Common myeloid progenitor, CD34-positive (primary cell): ENCODE measurements at regions not wholly inside any gene's neighbourhood (a gene's known extent, or its start where the extent isn't known, plus 50 kb on each side); places are given as distances from the start of the nearest gene placed in this dataset.
"Not testable (repeated sequence)": the region's sequence is repeated elsewhere in the genome, so short reads cannot be mapped to it uniquely, and the experiment has no call there.

Experiments
- CTCF ChIA-PET: fragments of 350-600 bp; sonication (Branson Sonifier 250); formaldehyde crosslinking; loops from one replicate; lab custom pipeline; 2021; ENCODE audit warnings: antibody characterized with exemption; lab: Charles Lee
- POLR2A ChIA-PET: fragments of 350-600 bp; sonication (Branson Sonifier 250); formaldehyde crosslinking; loops from one replicate; lab custom pipeline; 2021; ENCODE audit warnings: antibody characterized with exemption; lab: Charles Lee
- DNase-seq, 3 donors: peaks; one replicate each; pipeline versions ENCODE4 v3.0.0 to v3.0.0-alpha.2; 2013
- H3K27ac ChIP-seq, 2 experiments: 1 replicate in 1 of 2; 2 replicates in 1 of 2; pipeline ENCODE4 v1.7.0; 2013; ENCODE audit warnings: inconsistent platforms in 2 of 2, low read length in 2 of 2, mild to moderate bottlenecking in 2 of 2, low read depth in 1 of 2, moderate library complexity in 1 of 2; ENCODE audit not compliant: severe bottlenecking in 2 of 2, insufficient read depth in 1 of 2, poor library complexity in 1 of 2
- H3K27me3 ChIP-seq, 5 experiments: replicated peaks in 2 of 5; 1 replicate in 3 of 5; 2 replicates in 2 of 5; pipeline versions ENCODE4 v1.6.1 to v1.7.0; 2013; ENCODE audit warnings: low read length in 4 of 5, mild to moderate bottlenecking in 2 of 5, moderate library complexity in 2 of 5, inconsistent platforms in 1 of 5; ENCODE audit not compliant: insufficient read depth in 5 of 5, control insufficient read depth in 4 of 5
- H3K36me3 ChIP-seq, 4 experiments: 1 replicate in 2 of 4; 2 replicates in 2 of 4; pipeline versions ENCODE4 v1.6.1 to v1.7.0; 2013; ENCODE audit warnings: low read length in 3 of 4, control low read depth in 1 of 4, mild to moderate bottlenecking in 1 of 4; ENCODE audit not compliant: control insufficient read depth in 4 of 4, insufficient read depth in 4 of 4
- H3K4me1 ChIP-seq, 4 experiments: 1 replicate in 3 of 4; 2 replicates in 1 of 4; pipeline versions ENCODE4 v1.6.1 to v1.7.1; 2013; ENCODE audit warnings: low read length in 3 of 4, mild to moderate bottlenecking in 3 of 4, control low read depth in 1 of 4, inconsistent platforms in 1 of 4, moderate library complexity in 1 of 4; ENCODE audit not compliant: control insufficient read depth in 4 of 4, insufficient read depth in 4 of 4; ENCODE audit errors: control extremely low read depth in 1 of 4
- H3K4me3 ChIP-seq, 7 experiments: 1 replicate in 4 of 7; 2 replicates in 3 of 7; pipeline versions ENCODE4 v1.5.1 to v1.7.0; 2013; ENCODE audit warnings: mild to moderate bottlenecking in 7 of 7, low read length in 6 of 7, moderate library complexity in 6 of 7, inconsistent platforms in 2 of 7, low read depth in 2 of 7, control low read depth in 1 of 7; ENCODE audit not compliant: insufficient read depth in 4 of 7, control insufficient read depth in 1 of 7; ENCODE audit errors: extremely low read depth in 1 of 7
- H3K9me3 ChIP-seq, 5 experiments: 1 replicate in 4 of 5; 2 replicates in 1 of 5; pipeline versions ENCODE4 v1.6.1 to v1.7.1; 2013; ENCODE audit warnings: low read length in 4 of 5, mild to moderate bottlenecking in 2 of 5, inconsistent platforms in 1 of 5, low read depth in 1 of 5, moderate library complexity in 1 of 5; ENCODE audit not compliant: control insufficient read depth in 4 of 5, insufficient read depth in 2 of 5; ENCODE audit errors: control extremely low read depth in 1 of 5
- WGBS: methylation state at CpG from one replicate; pipeline ENCODE4 v1.1.5; 2013; ENCODE audit not compliant: insufficient coverage; 5-methylcytosine and 5-hydroxymethylcytosine counted together

DNA sequence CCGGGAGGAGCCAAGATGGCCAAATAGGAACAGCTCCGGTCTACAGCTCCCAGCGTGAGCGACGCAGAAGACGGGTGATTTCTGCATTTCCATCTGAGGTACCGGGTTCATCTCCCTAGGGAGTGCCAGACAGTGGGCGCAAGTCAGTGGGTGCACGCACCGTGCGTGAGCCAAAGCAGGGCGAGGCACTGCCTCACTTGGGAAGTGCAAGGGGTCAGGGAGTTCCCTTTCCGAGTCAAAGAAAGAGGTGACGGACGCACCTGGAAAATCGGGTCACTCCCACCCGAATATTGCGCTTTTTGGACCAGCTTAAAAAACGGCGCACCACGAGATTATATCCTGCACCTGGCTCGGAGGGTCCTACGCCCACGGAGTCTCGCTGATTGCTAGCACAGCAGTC is 400.8 kb upstream of the KLHL29 start:
- POLR2A ChIA-PET, H3K36me3 ChIP-seq, H3K4me1 ChIP-seq, H3K27ac ChIP-seq, H3K27me3 ChIP-seq, DNase-seq, H3K4me3 ChIP-seq, H3K9me3 ChIP-seq, CTCF ChIA-PET: not testable (repeated sequence)
- no CpG with 5 or more reads among the region's 25 CpGs for WGBS

DNA sequence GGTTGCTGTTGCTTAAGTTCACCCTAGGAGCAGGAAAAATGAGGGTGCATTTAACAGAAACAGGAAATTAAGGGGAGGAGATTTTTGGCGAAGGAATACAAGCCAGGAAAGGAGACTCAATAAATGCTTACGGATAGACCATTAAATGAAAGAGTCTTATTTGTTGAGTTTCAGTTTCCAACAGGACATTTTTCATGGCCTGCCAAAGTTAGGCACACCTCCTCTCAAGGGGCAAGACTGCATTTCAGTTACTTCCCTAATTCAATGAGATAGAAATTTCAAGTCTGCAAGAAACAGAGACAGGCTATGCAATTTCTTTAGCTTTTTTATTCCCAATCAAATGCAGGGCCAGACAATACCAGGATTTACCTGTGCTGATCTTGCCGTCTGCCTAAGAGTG is 394.7 kb upstream of the KLHL29 start:
- ChIA-PET CTCF (no interaction called here), POLR2A (no interaction called here)
- WGBS = 56% methylated on average over 3 of the region's 3 CpGs

GRCh38 chr2:22991844-22992243 is 393.1 kb upstream of the KLHL29 start:
- Histone ChIP-seq H3K36me3 (no peaks in the 10 kb centered on the region), H3K9me3 (no peaks in the 10 kb centered on the region), H3K27ac (no peak overlapping the region), H3K4me1 (no peaks in the 10 kb centered on the region), H3K4me3 (no peak overlapping the region), H3K27me3 (no peaks in the 10 kb centered on the region)
- 100% methylated on average over 1 of the region's 3 CpGs for WGBS
- CTCF ChIA-PET = no interaction called here
- DNase-seq = no peak
- POLR2A ChIA-PET = no interaction called here

More for the DNA sequence above, 394.7 kb upstream of the KLHL29 start:
- peak in 1 of 3 donors; percentile 1 for DNase-seq
- H3K4me3 ChIP-seq = no peak overlapping the region
- no peaks in the 10 kb centered on the region for H3K4me1 ChIP-seq
- H3K27me3 ChIP-seq = no peaks in the 10 kb centered on the region
- H3K9me3 ChIP-seq = no peaks in the 10 kb centered on the region
- no peak overlapping the region for H3K27ac ChIP-seq
- no peaks in the 10 kb centered on the region for H3K36me3 ChIP-seq

- CTCF ChIA-PET = no interaction called here
- no peak overlapping the region for H3K4me3 ChIP-seq
- no peak for DNase-seq
- H3K27me3 ChIP-seq = no peaks in the 10 kb centered on the region
- H3K36me3 ChIP-seq = no peaks in the 10 kb centered on the region
- WGBS = no CpG with 5 or more reads among the region's 2 CpGs
- POLR2A ChIA-PET = no interaction called here
- H3K9me3 ChIP-seq = no peaks in the 10 kb centered on the region
- H3K27ac ChIP-seq = no peak overlapping the region
- no peaks in the 10 kb centered on the region for H3K4me1 ChIP-seq
Observed at GRCh38 chr2:22992441-22992840, 392.5 kb upstream of the KLHL29 start.

DNA sequence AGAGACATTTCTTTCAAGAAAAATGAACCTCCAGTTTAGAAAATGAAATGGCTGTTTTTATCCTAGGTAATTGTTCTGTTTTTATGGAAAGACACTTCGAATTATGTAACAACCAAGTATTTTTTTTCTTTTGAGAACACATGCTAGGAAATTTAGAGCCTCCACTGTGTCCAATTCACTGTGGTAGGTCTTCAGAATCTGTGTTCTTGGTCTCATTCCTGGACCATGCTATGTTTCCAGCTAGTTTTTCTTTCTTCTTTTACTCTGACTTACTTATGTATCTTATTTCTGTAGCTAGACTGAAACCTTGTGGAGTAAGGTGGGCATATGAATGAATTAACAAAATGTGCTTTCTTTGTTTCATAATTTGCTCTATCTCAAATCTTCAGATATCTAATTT is 391.7 kb upstream of the KLHL29 start:
- DNase-seq = no peak
- Histone ChIP-seq H3K27me3 (peaks cover 0 to 3% (median 0%) of the 10 kb centered on the region in 5 experiments), H3K27ac (no peak overlapping the region), H3K36me3 (no peaks in the 10 kb centered on the region), H3K4me3 (no peak overlapping the region), H3K4me1 (no peaks in the 10 kb centered on the region), H3K9me3 (no peaks in the 10 kb centered on the region)
- 100% methylated on average over 1 of the region's 1 CpG for WGBS
- ChIA-PET POLR2A (no interaction called here), CTCF (interaction anchor here (1.0 kb wide), 1 partner anchor 9 kb away, joined by 3 read pairs; no protein-coding TSS in a partner anchor)

DNA sequence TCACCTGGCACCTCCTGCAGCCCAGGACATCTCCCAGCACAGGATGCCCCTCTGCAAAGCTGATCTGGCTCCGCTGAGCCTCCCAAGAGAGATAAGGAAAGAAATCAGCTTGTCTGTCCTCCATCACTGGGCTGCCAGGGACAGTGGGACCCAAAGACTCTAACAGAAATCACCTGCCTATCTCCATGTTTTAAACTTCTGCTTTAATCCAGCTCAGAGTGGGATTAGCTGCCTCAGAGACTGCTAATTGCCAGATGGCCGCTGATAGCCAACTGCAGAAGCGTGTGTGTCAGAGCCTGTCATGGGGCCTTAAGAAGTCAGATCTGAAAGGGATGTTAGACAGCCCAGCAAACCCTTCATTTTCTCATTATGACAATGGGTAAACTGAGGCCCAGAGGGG is 389.4 kb upstream of the KLHL29 start:
- ChIA-PET POLR2A (no interaction called here), CTCF (no interaction called here)
- Histone ChIP-seq H3K4me3 (no peak overlapping the region), H3K4me1 (no peaks in the 10 kb centered on the region), H3K27ac (no peak overlapping the region), H3K9me3 (no peaks in the 10 kb centered on the region), H3K27me3 (peaks cover 0 to 3% (median 0%) of the 10 kb centered on the region in 5 experiments), H3K36me3 (no peaks in the 10 kb centered on the region)
- WGBS = 92% methylated on average over 3 of the region's 3 CpGs
- no peak for DNase-seq

DNA sequence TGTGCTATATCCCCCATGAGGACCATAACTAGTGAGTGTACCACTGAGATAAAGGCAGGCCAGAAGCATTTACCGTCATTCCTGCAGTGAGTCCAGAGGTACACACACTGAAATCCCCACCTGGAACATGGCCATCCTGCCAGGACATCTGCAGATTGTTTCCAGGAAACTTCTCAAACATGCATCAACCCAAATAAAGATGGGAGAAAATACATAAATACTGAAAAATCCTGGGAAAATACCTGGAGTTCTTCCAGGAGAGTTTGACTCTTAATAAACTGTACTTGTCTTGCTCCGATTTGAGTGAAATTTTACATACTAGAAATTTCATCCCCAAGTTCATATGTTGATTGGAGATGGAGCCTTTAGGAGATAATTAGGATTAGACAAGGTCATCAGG is 388.1 kb upstream of the KLHL29 start:
- POLR2A ChIA-PET = no interaction called here
- Histone ChIP-seq H3K27ac (no peak overlapping the region), H3K4me3 (no peak overlapping the region), H3K36me3 (no peaks in the 10 kb centered on the region), H3K27me3 (peaks cover 0 to 3% (median 0%) of the 10 kb centered on the region in 5 experiments), H3K4me1 (no peaks in the 10 kb centered on the region), H3K9me3 (no peaks in the 10 kb centered on the region)
- DNase-seq = no peak
- no CpG with 5 or more reads among the region's 2 CpGs for whole genome bisulfite sequencing
- CTCF ChIA-PET = no interaction called here
